ENCODE measurements at regions not wholly inside any gene's neighbourhood (a gene's known extent, or its start where the extent isn't known, plus 50 kb on each side); places are given as distances from the start of the nearest gene placed in this dataset.

- H3K4me1 ChIP-seq = peaks cover 22 to 35% (median 29%) of the 10 kb centered on the region in 4 donors
- TF ChIP-seq CTCF (IDR thresholded peaks at IDR 0.05) (no peak), POLR2A (IDR thresholded peaks at IDR 0.05) (no peak), POLR2AphosphoS5 (IDR thresholded peaks at IDR 0.05) (no peak), EP300 (IDR thresholded peaks at IDR 0.05) (no peak)
- ATAC-seq (ENCODE audit: low FRiP score in 2 of 2) (peak in 1 of 2 donors; percentile 49), DNase-seq (no peak)
- H3K9me3 ChIP-seq = no peaks in the 10 kb centered on the region
- peak overlapping the region in 1 of 4 donors; percentile 66 for H3K27ac ChIP-seq
- no peak overlapping the region for H3K4me3 ChIP-seq
- no peaks in the 10 kb centered on the region for H3K27me3 ChIP-seq
- WGBS, 2 donors = 73 to 76% methylated on average over 5 of the region's 5 CpGs
- H3K36me3 ChIP-seq = no peaks in the 10 kb centered on the region
Measured at GRCh38 chr9:89729954-89730530, 125.2 kb downstream of the GADD45G start.

- H3K36me3 ChIP-seq = no peaks in the 10 kb centered on the region
- H3K4me3 ChIP-seq = no peak overlapping the region
- H3K9me3 ChIP-seq = no peaks in the 10 kb centered on the region
- peak overlapping the region in 1 of 4 donors; percentile 66 for H3K27ac ChIP-seq
- peaks cover 22 to 35% (median 29%) of the 10 kb centered on the region in 4 donors for H3K4me1 ChIP-seq
- ATAC-seq (ENCODE audit: low FRiP score in 2 of 2) (peak; percentile 33 to 83), DNase-seq (peak; percentile 86 to 91)
- H3K27me3 ChIP-seq = no peaks in the 10 kb centered on the region
- TF ChIP-seq POLR2AphosphoS5 (IDR thresholded peaks at IDR 0.05) (peak in 1 of 2 donors; percentile 33), CTCF (IDR thresholded peaks at IDR 0.05) (peak in 3 of 6 experiments; percentile 22 to 46 (median 41)), POLR2A (IDR thresholded peaks at IDR 0.05) (no peak), EP300 (IDR thresholded peaks at IDR 0.05) (peak in 1 of 4 donors; percentile 23)
- WGBS, 2 donors = 69 to 81% methylated on average over 13 to 17 of the region's 17 CpGs
Measured at GRCh38 chr9:89730715-89731114, 125.9 kb downstream of the GADD45G start.

- no peaks in the 10 kb centered on the region for H3K9me3 ChIP-seq
- DNase-seq (no peak), ATAC-seq (ENCODE audit: low FRiP score in 2 of 2) (no peak)
- 73 to 76% methylated on average over 9 of the region's 9 CpGs for WGBS, 2 donors
- no peak overlapping the region for H3K4me3 ChIP-seq
- no peaks in the 10 kb centered on the region for H3K27me3 ChIP-seq
- no peaks in the 10 kb centered on the region for H3K36me3 ChIP-seq
- peaks cover 22 to 35% (median 29%) of the 10 kb centered on the region in 4 donors for H3K4me1 ChIP-seq
- TF ChIP-seq POLR2AphosphoS5 (IDR thresholded peaks at IDR 0.05) = no peak
- no peak for TF ChIP-seq POLR2A (IDR thresholded peaks at IDR 0.05)
- no peak for TF ChIP-seq EP300 (IDR thresholded peaks at IDR 0.05)
- TF ChIP-seq CTCF (IDR thresholded peaks at IDR 0.05) = no peak
- peak overlapping the region in 2 of 4 donors; percentile 36 to 51 for H3K27ac ChIP-seq
Measured at GRCh38 chr9:89731262-89732182, 126.7 kb downstream of the GADD45G start.

GRCh38 chr9:89732295-89732938, 127.6 kb downstream of the GADD45G start:
- 45 to 57% methylated on average over 5 of the region's 5 CpGs for WGBS, 2 donors

More at GRCh38 chr9:89732295-89732938, 127.6 kb downstream of the GADD45G start:
- Histone ChIP-seq H3K27ac (peak overlapping the region in 1 of 4 donors; percentile 51), H3K4me3 (no peak overlapping the region), H3K27me3 (no peaks in the 10 kb centered on the region), H3K9me3 (no peaks in the 10 kb centered on the region), H3K36me3 (no peaks in the 10 kb centered on the region), H3K4me1 (peaks cover 22 to 35% (median 29%) of the 10 kb centered on the region in 4 donors)
- no peak for ATAC-seq (ENCODE audit: low FRiP score in 2 of 2)
- no peak for DNase-seq
- TF ChIP-seq POLR2AphosphoS5 (IDR thresholded peaks at IDR 0.05) (peak in 1 of 2 donors; percentile 22), POLR2A (IDR thresholded peaks at IDR 0.05) (no peak), EP300 (IDR thresholded peaks at IDR 0.05) (peak in 1 of 4 donors; percentile 7), CTCF (IDR thresholded peaks at IDR 0.05) (no peak)

All from upper lobe of left lung (tissue), 6 donors.